CD4-positive, alpha-beta T cell treated with Interleukin-4 for 4 hours (primary cell): ENCODE measurements at regions not wholly inside any gene's neighbourhood (a gene's known extent, or its start where the extent isn't known, plus 50 kb on each side); places are given as distances from the start of the nearest gene placed in this dataset.
"Not testable (repeated sequence)": the region's sequence is repeated elsewhere in the genome, so short reads cannot be mapped to it uniquely, and the experiment has no call there.

Source experiments
- DNase-seq: peaks from one replicate; pipeline ENCODE4 v3.0.0-alpha.2; 2020

DNA sequence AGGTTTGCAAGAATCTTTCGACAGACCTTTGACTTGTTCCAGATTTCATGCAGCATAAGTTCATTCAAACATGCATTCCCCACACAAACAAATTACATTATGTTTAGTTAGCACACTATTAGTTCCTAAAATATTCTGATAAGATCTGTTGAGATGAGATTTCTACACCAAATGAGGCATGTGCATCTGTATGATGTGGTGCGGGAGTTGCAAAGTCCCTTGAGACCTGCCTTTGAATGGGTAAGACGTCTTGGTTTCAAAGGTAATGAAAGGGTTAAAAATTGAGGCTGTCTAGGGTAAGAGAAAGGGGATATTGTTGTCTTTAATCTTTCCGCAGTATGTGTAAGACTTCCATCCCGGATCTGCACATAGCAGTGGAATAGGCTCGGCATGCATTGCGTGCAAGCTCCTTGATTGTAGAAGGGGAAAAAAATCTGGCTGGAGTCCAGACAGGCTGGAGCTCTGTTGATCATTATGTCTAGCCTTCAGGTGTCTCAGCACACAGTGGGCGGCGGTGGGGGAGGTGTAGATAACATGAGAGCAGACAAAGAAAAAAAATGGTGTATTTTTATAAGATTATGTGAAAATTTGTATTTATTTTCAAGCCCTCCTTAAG, 296.6 kb downstream of the PTPRC start:
- peak; percentile 51 for DNase-seq

DNA sequence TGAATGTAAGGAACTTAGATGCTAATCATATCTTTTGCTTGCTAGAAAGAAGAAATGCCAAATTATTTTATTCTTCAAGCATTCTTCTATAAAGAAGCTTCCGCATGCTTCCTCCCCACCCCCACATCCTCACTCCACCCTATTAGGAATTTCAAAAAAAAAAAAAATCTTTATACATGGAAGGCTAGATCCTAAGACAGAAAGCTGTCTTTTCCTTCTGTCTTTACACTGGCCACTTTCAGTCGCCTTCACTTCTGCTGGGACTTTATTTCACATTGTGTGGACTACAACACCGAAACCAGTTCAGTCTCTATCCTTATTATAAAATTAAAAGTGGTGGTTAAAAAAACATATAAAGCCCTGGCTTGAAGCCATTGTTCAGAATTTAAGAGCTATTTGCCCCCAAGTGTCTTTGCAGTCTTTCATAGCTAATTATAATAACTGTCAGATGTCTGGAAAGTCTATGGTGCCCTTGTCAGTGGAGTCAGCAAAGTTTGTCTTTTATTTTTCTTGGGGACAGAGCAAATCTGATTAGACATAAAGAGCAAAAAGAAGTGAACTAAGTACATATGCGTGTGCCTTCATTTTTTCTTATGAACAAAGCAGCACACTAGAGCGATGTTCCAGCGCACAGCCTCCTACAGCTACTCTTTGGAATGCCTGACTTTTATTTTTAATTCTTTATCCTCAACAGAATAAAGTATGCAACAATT, 297.7 kb downstream of the PTPRC start:
- DNase-seq = no peak

DNA sequence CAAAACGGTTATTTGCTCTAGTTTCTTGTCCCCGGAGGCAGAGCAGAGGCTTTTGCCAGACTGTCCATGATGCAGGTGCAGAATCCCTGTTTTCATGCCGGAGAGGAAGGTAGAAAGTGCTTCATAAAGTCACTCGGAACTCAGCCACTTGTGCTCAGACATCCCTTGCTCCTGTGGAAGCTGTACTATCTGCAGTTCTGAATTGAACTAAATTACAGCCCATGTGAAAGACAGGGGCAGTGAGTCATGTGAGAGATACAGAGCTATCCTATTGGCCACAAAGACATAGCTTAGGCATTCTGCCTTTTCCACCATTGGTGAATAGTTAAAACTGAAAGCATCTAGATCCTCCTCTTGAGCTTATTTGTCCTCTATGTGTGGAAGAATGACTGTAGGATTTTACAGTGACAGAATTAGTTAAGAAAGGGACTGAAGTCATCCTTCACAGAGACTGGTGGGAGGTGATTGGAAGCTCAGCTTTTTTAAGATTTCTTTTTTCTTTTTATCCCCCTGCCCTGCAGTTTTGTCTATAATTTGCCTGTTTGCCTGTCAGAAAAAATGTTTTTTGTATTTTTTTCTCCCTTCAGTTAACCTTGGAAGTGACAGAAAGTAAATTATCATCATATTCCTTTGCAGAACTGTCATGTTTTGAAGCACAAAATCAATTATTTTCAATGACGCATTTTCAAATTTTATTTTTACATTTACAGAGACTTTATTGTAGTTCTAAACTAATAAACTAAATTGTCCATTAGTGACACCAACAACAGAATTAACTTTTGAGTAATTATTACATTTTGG, 298.6 kb downstream of the PTPRC start:
- peak; percentile 79 for DNase-seq

DNA sequence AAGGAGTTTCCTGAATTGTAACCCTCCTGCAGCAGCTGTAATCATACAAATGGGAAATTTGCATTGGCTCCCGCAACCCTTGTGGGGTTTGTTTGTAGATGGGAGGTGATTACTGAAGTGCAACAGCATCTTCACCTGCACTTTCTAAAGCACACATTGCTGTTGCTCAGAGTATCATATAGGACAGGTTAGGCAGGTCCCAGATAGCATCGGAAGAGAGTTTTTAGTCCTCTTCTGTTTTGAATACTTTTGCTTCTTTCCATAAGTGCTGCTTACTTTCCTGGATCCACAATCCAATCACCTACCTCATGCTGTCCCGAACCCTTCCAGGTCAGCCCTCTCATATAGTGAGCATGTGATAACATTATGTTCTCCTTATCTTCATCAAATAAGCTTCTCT, 300.4 kb downstream of the PTPRC start:
- no peak for DNase-seq

DNA sequence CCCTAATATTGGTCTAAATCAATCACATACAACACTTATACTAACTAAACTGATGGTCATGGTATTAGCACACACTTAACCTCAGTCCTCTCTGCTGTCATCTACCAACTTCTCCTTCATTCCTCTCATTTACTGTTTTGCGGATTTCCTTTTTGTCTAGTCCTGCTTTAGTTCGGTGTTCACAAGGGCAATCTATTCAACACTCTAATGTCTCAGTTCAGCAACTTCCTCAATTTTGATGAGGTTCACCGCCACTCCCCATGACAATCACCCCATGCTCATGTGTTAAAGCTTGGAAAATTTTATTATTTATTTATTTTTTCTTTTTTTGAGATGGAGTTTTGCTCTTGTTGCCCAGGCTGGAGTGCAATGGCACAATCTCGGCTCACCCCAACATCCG, 301.1 kb downstream of the PTPRC start:
- no peak for DNase-seq

DNA sequence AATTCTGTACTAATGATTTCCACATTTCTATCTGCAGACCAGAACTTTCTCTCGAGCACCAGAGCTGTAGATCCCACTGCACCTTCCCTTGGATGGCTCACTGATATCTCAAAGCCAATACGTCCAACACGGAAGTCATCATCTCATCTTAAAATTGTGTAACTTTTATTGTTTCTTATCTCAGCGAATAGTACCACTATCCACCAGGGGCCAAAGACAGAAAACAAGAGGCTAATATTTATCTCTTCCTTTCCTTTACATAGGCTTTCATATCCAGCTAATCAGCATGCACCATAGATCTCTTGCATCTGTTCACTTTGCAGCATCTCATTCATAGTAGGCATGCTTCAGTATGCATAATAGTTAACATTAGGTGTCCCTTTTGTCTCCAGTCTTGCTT, 303.6 kb downstream of the PTPRC start:
- no peak for DNase-seq

DNA sequence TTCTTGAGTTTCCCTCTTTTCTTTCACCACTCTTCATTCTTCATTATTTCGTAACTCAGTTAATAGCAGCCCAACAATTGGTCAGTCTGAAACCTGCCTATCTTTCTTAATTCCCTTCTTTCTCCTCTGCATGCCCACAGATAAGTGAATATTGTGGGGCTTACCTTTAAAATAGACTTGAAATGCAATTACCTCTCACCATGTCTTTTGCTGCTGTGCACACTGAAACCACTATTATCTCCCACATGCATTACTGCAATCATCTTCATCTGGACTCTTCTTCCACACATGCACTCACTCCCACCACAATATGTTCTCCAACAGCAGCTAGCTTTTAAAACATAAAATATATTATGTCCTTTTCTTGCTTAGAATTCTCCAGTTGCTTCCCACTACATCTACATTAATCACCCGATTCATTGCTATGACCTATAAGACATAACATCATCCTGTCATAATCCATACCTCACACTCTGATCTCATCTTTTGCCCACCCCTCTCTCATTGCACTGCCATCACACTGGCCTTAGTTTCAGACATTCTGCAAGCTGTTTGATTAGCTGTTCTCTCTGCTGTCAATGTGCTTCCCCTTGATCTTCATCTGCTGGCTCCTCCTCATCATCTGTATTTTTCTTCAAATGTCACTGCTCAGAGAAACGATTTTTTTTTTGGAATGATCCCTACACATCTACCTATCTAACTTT, 304.8 kb downstream of the PTPRC start:
- no peak for DNase-seq

DNA sequence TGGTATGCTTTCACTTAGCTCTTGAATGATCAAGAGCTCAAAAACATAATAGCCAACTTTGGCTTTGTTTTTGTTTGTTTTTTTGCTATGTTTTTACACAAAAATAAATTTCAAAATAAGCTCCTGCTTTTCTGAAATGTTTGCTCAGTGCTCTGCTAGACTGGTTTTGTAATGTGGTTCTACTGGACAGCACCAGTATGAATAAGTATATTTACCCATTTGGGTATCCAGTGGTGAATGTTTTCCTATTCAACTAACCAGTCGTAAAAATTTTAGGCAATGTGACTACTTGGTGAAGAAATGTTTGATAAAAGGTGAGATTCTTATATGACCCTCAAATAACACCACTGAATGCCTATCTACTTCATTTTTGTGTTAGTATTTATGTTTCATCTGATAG, 308.6 kb downstream of the PTPRC start:
- no peak for DNase-seq

DNA sequence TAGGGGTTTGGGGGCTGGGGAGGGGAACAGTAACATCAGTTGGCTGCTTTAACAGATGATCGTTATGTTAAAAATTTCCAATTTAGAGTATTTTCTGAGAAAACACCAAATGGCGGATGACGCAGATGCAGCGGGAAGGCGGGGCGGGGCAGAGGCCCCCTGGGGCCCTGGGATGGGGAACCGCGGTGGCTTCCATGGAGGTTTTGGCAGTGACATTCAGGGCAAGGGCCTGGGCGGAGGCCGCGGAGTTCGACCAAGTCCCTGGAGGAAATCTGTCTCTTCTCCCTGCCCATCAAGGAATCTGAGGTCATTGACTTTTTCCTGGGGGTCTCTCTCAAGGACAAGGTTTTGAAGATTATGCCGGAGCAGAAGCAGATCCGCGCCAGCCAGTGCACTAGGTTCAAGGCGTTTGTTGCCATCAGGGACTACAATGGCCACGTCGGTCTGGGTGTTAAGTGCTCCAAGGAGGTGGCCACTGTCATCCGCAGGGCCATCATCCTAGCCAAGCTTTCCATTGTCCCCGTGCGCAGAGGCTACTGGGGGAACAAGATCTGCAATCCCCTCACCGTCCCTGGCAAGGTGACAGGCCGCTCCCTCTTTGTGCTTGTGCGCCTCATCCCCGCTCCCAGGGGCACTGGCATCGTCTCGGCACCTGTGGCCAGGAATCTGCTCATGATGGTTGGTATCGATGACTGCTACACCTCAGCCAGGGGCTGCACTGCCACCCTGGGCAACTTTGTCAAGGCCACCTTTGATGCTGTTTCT, 310.2 kb downstream of the PTPRC start:
- no peak for DNase-seq

DNA sequence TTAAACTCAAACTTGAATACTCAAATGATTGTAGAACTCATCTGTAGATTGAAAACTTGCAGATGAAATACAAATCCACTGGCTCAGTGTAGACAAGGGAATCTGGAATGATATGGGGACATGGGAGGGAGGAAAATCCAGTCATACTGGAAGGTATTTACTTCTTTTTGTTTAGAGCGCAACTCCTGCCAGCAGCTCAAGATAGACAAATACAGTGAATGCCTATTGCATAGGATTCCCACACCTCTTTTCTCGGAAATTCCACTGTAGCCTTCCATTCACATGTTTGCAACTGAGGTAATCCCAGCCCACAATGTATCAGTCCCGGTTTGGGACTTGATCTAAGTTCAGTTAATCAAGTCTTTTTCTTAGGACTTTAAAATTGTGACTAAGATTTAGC, 311.2 kb downstream of the PTPRC start:
- DNase-seq = no peak

DNA sequence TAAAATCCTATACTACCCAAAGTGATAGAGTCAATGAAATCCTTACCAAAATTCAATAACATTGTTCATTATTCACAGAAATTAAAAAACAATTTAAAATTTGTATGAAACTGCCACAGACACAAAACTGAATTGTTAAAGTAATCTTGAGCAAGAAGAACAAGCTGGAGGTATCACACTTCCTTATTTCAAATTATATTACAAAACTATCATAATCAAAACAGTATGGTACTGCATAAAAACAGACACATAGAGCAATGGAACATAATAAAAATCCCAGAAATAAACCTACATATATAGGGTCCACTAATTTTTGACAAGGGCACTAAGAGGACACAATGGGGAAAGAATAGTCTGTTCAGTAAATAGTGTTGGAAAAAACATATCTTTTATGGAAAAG, 316.2 kb downstream of the PTPRC start:
- DNase-seq = no peak

DNA sequence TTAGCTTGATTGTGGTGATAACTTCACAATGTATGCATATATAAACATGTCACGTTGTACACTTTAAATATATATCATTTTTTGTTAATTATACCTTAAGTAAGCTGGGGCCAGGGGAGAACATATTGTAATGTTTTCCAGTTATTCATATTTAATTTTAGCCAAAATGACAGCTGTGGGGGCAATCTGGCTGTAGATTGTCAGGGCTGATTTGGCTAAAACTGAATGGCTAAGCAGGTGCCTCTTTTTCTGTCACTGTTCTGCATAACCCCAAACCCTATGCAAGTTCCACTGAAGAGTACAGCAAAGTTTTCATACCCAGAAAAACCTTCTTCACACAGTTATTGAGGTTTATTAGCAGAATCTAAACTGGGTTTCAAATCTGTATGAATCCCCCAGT, 318.2 kb downstream of the PTPRC start:
- no peak for DNase-seq

DNA sequence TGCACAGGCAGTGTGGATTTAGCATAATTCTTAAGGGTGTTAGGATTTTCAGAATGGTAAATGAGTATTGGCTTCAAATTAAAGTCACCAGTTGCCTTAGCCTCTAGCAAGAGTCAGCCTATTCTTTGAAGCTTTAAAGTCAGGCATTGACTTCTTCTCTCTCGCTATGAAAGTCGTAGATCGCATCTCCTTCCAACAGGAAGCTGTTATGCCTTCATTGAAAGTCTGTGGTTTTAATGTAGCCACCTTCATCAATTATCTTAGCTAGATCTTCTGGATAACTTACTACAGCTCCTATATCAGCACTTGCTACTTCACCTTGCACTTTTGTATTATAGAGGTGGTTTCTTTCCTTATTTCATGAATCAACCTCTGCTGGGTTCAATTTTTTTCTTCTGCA, 320.2 kb downstream of the PTPRC start:
- DNase-seq = no peak

DNA sequence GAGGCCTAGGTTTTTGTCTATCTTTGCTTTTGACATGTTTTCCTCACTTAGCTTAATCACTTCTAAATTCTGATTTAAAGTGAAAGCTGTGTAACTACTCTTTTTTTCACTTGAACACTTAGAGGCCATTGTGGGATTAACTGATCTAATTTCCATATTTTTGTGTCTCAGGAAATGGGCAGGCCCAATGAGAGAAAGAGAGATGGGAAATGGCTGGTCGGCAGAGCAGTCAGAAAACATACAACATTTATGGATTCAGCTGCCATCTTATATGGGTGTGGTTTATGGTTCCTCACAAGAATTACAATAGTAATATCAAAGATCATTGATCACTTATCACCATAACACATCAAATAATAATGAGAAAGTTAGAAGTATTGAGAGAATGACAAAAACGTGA, 320.8 kb downstream of the PTPRC start:
- DNase-seq = no peak

DNA sequence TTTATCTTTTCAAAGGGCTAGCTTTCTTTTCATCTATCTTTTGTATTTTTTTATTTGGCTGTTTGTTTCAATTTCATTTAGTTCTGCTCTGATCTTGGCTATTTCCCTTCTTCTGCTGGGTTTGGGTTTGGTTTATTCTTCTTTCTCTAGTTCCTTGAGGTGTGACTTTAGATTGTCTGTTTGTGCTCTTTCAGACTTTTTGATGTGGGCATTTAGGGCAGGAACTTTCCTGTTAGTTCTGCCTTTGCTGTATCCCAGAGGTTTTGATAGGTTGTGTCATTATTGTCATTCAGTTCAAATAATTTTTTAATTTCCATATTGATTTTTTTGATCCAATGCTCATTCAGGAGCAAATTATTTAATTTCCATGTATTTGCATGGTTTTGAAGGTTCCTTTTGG, 325.0 kb downstream of the PTPRC start:
- DNase-seq = not testable (repeated sequence)

DNA sequence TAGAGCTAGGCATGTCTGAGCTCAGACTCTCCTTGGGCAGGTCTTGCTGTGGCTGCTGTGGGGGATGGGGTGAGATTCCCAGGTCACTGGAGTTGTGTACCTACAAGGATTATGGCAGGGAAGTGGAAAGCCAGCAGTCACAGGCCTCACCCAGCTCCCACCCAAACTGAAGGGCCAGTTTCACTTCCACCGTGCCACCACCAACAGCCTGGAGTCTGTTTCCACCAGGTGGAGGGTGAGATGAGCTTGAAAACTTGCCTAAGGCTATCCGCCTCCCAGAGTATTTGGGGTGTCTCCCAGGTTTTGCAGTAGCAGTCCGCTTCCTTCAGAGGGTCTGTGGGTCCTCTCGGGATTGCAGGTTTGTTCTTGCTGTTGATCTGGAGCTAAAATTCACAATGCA, 327.7 kb downstream of the PTPRC start:
- DNase-seq = no peak

DNA sequence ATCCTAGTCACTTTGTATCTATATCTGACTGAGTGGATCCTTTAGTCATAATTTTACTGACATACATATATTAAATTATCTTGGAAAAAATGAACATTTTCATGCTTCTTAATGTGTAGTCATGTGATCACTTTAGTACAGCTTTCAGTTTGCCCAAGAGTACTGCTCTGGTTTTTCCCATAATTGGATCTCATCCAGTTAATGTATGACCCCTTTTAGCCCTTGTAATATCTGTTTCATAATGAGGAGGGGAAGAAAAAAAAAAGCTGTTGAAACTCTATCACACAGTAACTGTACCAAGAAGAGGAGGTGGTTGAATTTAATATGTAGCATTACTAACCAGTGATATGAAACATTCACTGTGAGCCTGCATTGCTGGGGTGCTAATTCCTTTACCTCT, 328.7 kb downstream of the PTPRC start:
- no peak for DNase-seq

DNA sequence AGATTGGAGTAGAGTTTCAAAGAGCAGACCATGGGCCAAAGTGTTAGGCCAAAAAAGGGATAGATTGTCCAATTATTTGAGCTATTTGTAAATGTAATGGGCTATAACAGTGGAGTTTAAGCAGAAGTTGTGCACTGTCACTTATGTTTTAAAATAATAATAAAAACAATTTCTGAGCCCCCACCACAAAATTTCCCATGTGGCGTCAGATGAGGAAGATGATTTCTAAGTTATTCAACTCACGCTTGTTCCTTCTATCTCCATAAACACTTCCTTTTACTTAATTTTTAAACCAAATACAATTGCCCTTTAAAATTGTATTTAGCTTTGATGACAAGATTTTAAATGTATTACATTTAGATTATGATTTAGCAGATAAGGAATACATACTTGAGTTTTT, 330.0 kb downstream of the PTPRC start:
- DNase-seq = no peak

DNA sequence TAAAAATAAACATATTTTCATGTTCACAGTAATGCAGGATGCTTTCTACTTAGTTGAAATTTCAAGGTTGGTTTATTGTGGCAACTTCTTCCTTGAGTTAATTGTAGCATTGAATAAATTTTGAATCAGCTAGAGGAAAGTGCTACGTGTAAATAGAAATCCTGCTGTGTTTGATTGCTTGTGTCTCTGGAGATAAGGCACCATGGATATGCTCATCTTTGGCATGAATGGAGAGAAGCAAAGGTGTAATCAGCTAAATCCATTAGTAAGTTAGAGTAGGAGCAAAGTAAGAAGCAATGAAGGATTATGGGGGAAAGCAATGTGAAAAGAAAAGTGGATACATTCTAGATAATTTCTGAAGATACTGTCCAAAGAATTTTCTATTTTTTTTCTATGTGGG, 331.1 kb downstream of the PTPRC start:
- no peak for DNase-seq

DNA sequence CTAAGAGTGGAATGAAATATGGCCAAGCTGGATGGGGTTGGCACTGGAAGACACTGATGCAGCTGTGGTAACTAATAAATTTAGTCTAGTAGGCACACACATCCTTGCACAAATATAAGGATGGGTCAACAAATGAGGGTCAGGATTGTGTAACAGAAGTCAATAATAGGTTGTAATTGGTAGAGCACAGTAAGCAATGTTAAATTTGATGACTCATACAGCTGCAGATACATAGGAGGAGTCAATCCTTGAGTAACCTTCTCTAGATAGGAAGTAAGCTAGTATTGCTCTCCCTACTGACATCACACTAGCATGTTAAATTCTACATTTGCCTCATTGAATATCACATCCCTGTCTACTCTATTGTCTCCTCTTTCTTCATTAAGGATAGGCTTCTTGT, 332.1 kb downstream of the PTPRC start:
- no peak for DNase-seq

DNA sequence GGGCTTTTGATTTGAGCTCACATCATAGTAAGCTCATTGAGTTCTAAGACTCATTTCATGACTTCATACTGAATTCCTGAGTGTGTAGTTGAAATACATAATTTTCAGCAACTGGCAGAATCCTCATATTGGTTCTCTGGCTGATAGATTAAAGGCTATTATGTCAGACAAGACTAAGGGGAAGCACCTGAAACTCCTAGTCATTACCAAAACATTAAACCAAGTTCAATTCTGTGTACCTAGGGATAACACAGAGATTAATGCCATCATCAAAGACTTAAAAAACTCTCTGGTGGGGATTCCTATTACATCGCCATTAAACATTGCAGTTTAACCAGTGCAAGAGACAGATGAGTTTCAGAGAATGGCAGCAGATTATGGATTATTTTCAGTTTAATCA, 339.1 kb downstream of the PTPRC start:
- DNase-seq = no peak

DNA sequence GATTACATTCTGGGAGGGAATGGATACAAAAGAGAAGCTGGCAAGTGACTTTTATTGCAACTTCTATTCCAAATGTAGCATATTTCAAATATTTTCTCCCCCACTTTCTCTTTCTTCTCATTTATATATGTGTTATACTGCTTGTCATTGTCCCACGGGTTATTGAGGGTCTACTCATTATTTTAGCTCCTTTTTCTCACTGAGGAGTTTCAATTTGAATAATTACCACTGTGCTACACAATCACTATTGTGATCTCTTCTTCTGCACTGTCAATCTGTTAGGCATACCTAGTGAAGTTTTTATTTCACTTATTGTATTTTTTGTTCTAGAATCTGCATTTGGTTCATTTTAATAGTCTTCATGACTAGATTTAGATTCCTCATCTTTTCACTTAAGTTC, 339.7 kb downstream of the PTPRC start:
- no peak for DNase-seq

DNA sequence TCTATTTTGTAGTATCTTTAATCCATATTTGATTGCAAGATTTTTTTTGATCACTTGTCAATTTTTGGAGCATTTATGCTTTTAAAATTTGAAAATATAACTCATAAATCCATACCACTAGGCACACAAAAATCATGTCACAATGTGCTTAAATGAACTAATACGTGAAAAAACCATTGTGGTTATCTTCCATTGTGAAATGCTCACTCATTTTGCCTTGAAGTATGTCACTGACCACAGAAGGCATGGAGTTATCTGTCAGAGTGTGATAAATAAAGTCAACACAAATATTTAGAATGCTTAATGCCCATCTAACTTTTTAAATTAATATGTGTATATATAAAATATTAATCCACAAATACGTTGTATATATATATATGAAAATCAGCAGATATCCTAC, 347.2 kb downstream of the PTPRC start:
- DNase-seq = no peak
